ENCODE measurements at regions not wholly inside any gene's neighbourhood (a gene's known extent, or its start where the extent isn't known, plus 50 kb on each side); places are given as distances from the start of the nearest gene placed in this dataset.
"Not testable (repeated sequence)": the region's sequence is repeated elsewhere in the genome, so short reads cannot be mapped to it uniquely, and the experiment has no call there.

- DNase-seq: no peak
Measured at GRCh38 chr10:117457071-117457810, 82.0 kb upstream of the PDZD8 start.

GRCh38 chr10:117455346-117455745 lies 80.1 kb upstream of the PDZD8 start:
- no peak for DNase-seq

- DNase-seq: no peak
Measured at GRCh38 chr10:117454502-117454901, 79.3 kb upstream of the PDZD8 start.

- not testable (repeated sequence) for DNase-seq
Measured at GRCh38 chr10:117453484-117453883, 78.2 kb upstream of the PDZD8 start.

DNA sequence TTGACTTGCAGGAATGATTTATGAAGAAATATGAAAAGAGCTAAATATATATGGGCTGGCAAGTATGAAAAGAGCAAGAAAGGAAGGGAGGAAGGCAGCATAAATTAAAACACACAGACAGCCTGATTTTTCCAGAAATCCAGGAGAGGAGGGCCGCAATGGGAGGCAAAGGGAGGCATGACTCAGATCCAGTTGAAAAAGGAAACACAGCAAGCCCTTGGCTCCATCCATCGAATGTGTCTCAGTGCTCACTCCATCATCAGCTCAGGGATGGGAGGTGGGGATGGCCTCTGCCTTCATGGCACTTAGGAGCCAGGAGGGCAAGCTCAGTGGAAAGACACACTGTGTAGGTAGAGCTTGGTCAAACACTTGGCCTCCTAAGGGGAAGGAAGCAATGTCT lies 75.7 kb upstream of the PDZD8 start:
- no peak for DNase-seq

GRCh38 chr10:117449636-117450035 lies 74.4 kb upstream of the PDZD8 start:
- DNase-seq: no peak

DNA sequence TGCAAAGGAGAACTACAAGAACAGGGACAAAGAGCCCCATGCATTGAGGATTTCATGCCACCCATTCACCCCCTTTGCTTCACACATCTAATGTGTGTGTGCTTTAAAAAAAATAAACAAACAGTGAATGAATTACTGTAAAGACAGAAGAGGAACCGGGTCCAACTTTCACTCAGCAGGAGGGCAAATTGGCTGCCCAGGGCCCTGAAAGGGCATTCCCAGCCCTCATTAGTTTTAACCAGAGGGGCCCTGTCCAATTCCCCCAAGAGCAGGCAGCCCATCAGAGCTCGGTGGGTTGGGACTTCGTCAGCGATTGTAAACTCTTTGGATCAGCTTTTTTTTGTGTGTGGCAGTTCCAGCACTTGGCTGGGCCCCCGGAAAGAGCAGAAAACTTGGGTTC lies 73.6 kb upstream of the PDZD8 start:
- DNase-seq: no peak

DNA sequence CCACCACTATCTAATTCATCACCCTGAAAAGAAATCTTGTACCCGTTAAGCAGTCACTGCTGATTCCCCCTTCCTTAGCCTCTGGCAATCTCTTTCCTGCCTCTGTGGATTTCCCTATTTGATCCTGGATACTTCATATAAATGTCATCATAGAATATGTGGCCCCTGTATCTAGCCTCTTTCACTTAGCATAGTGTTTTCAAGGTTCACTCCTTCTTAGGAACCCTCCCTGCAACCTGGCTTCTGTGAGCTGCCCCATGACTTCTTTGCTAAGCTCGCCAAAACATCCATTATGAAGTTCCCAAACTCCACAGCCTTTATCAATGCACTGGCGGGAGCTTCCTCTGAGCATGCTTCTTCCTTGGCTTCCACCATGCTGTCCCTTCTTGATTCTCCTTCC lies 70.8 kb upstream of the PDZD8 start:
- DNase-seq: no peak

DNA sequence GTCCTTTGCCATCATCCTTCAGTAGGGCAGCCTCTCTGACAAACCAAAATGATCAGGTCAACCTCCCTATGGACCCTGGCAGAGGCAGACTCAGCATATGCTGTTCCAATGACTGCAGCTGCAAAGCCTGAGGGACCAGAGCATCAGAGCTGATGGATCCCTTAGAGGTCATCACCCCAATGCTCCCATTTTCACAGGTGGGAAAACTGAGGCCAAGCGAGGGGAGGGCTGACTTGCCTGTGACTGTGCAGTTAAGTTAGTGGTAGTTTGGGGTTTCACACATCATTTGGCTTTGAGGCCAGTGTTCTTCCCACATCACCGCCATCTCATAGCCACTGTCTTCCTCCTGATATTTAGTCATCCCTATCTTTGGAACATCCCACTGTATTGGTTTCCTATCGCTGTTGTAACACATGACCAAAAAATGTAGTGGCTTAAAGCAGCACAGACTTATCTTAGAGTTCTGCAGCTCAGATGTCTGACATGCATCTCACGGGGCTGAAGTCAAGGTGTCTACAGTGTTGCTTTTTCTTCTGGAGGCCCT lies 69.3 kb upstream of the PDZD8 start:
- DNase-seq: no peak

- DNase-seq: no peak
Measured at GRCh38 chr10:117443686-117444041, 68.4 kb upstream of the PDZD8 start.

GRCh38 chr10:117442944-117443685 lies 67.9 kb upstream of the PDZD8 start:
- DNase-seq: peak; percentile 42

DNA sequence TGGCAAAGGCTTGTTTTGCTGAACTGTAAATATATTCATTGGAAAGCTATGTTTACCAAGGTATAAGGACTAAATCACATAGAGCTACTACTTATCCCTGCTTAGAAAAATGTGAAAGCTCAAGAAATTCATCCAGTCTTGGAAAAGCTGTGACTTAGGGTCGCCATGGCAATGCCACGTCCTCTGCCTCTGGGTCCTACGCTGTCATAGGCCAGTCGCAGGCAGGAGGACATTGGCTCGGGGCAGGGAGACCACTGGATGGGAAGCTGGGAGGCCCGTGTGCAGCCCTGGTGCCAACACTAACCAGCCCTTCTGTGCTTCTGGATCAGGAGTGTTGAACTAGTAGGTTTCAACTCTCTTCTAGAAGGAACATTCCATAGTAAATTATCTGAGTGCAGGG lies 67.3 kb upstream of the PDZD8 start:
- no peak for DNase-seq

- no peak for DNase-seq
Measured at GRCh38 chr10:117441812-117442443, 66.7 kb upstream of the PDZD8 start.

DNA sequence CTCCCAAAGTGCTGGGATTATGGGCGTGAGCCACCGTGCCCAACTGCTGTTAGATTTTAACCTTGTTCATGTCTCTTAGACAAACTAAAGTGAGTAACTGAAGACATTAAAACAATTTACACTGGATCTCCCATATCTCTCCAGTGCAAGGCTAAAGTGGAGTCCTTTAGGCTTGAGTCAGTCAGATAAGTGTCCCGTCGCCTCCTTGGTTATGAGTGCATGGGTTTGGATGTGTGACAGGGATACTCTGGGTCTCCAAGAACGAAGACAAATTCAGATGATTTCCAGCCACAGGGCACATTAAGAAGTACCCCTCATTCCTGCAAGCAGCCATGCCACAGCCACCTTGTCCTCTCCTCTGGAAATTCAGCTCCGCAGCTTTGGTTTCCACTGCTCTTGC lies 66.1 kb upstream of the PDZD8 start:
- no peak for DNase-seq

GRCh38 chr10:117439243-117439912 lies 64.1 kb upstream of the PDZD8 start:
- DNase-seq: no peak

- no peak for DNase-seq
Measured at GRCh38 chr10:117432866-117433265, 57.6 kb upstream of the PDZD8 start.

DNA sequence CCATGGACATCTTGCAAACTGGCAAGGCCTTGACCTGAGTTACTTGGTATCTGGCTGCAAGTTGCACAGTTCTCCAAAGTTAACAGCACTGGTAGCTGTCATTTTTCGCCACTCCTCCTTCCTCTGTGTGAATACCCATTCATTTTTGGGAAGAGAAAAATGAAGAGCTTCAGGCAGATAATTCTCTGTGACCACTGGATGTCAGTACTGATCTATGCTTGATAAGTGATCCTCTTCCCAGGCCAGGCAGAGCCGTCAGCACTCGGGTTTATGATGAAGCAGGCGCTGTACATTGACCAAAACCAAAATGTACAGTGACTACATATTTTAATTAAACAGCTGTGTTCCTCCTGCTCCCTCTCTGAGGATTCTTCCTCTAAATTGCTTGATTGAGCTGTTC lies 55.9 kb upstream of the PDZD8 start:
- no peak for DNase-seq

- DNase-seq: not testable (repeated sequence)
Measured at GRCh38 chr10:117430535-117430934, 55.3 kb upstream of the PDZD8 start.

DNA sequence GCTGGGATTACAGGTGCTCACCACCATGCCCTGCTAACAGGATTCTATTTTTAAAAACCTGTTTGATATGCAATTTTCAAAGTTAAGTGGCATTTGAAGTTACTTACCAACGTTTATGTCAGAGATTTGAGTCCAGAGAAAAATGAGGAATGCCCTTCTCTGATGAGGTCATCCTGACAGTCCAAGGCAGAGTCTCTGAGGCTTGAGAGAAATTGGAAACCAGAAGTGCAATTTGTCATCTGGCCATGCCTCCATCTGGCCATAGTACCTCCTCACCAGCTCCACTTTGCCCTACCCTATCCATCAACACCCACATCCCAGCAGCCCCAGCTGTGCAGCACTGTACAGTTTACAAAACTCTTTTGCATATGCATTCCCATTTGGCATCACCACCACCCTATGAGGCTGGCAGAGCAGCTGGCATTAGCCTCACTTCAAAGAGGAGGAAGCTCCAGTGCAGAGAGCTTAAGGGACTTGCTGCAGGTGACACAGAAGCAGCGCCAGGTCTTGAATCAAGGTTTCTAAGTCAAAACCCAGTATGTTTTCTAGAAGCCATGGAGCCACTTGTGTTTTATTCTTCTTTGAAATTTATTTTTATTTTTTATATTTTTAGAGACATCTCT lies 54.5 kb upstream of the PDZD8 start:
- peak; percentile 86 for DNase-seq

- no peak for DNase-seq
Measured at GRCh38 chr10:117427356-117427755, 52.1 kb upstream of the PDZD8 start.

DNA sequence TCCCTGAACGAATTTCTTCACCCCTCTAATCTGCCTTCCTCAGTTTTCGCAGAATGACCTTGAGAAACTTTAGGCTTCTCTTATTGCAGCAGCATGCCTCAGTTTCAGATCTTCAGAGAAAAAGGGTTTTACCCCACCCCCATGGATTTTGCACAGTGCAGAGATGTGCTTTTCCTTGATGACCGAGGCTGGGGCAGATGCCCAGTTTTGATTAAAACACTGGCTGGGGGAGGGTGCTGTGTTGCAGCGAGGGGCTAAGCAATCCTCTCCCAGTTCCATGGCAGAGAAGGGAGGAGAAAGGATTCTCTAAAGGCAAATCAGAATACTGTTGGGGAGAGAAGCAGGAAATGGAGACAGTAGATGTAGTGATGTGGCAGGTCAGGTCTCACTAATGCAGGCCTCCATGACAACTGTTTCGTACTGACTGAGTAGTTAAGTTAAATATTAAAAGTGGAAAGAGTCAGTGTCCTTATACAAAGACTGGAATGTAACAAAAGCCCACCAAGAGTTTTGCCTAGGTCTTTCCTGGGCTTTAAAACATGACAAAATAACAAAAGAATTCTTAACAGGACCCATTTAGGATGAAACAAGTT lies 50.8 kb upstream of the PDZD8 start:
- DNase-seq: no peak

DNA sequence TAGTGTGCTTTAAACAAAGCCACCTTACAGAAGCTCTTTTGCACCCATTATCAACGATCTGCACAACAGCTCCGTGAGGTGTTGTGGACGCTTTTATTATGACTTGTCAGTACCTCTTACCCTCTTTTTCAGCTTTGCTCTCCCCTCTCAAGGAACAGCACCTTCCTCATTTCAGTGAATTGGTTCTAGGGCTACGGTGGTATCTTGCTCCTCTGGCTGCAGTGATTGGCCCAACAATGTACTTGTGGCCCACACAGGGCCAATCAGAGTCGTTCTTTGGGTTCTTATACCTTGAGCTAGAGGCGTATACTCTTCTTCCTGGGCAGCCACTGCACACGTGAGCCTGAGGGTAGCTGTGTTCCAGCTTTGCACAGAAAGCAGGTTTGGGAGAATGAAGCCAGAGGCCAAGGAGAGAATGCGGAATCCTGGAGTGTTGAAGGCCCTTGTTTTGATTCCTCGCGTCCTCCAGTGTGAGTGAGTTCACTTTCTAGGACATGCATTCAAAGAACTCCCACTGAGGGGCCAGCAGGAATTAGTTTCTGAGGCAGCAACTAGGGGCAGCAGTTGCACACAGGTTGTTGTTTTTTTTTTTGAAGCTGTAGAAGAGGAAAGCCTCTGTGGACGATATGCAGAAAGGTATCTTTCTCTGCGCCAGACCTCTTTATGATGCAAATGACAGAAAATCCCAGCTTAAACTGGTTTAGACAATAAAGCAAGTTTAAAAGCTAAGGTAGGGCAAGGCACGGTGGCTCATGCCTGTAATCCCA lies 49.8 kb upstream of the PDZD8 start:
- DNase-seq: no peak
